ENCODE measurements at regions not wholly inside any gene's neighbourhood (a gene's known extent, or its start where the extent isn't known, plus 50 kb on each side); places are given as distances from the start of the nearest gene placed in this dataset.

- no peak for DNase-seq (ENCODE audit: extremely low read depth, low read depth)
- TF ChIP-seq CTCF (IDR thresholded peaks at IDR 0.05; ENCODE audit: low read depth, low read length, missing control alignments) = no peak
- H3K4me3 ChIP-seq (replicated peaks; ENCODE audit: low read depth, low read length) = no peak overlapping the region
These were observed 139.6 kb upstream of the SMIM31 start for GRCh38 chr4:164614329-164614728.

GRCh38 chr4:164614999-164615398 is 138.9 kb upstream of the SMIM31 start:
- no peak for TF ChIP-seq CTCF (IDR thresholded peaks at IDR 0.05; ENCODE audit: low read depth, low read length, missing control alignments)
- DNase-seq (ENCODE audit: extremely low read depth, low read depth) = no peak
- H3K4me3 ChIP-seq (replicated peaks; ENCODE audit: low read depth, low read length) = no peak overlapping the region

- no peak for DNase-seq (ENCODE audit: extremely low read depth, low read depth)
- TF ChIP-seq CTCF (IDR thresholded peaks at IDR 0.05; ENCODE audit: low read depth, low read length, missing control alignments) = no peak
- no peak overlapping the region for H3K4me3 ChIP-seq (replicated peaks; ENCODE audit: low read depth, low read length)
These were observed 138.0 kb upstream of the SMIM31 start for GRCh38 chr4:164615964-164616363.

- no peak for TF ChIP-seq CTCF (IDR thresholded peaks at IDR 0.05; ENCODE audit: low read depth, low read length, missing control alignments)
- DNase-seq (ENCODE audit: extremely low read depth, low read depth) = no peak
- H3K4me3 ChIP-seq (replicated peaks; ENCODE audit: low read depth, low read length) = no peak overlapping the region
These were observed 137.0 kb upstream of the SMIM31 start for GRCh38 chr4:164616961-164617360.

GRCh38 chr4:164617426-164617825 is 136.5 kb upstream of the SMIM31 start:
- no peak for DNase-seq (ENCODE audit: extremely low read depth, low read depth)
- no peak for TF ChIP-seq CTCF (IDR thresholded peaks at IDR 0.05; ENCODE audit: low read depth, low read length, missing control alignments)
- no peak overlapping the region for H3K4me3 ChIP-seq (replicated peaks; ENCODE audit: low read depth, low read length)

- no peak for TF ChIP-seq CTCF (IDR thresholded peaks at IDR 0.05; ENCODE audit: low read depth, low read length, missing control alignments)
- H3K4me3 ChIP-seq (replicated peaks; ENCODE audit: low read depth, low read length) = no peak overlapping the region
- DNase-seq (ENCODE audit: extremely low read depth, low read depth) = no peak
These were observed 136.0 kb upstream of the SMIM31 start for GRCh38 chr4:164617911-164618310.

GRCh38 chr4:164621886-164622521 is 131.9 kb upstream of the SMIM31 start:
- TF ChIP-seq CTCF (IDR thresholded peaks at IDR 0.05; ENCODE audit: low read depth, low read length, missing control alignments) = no peak
- DNase-seq (ENCODE audit: extremely low read depth, low read depth) = no peak
- H3K4me3 ChIP-seq (replicated peaks; ENCODE audit: low read depth, low read length) = no peak overlapping the region
